ENCODE measurements at regions not wholly inside any gene's neighbourhood (a gene's known extent, or its start where the extent isn't known, plus 50 kb on each side); places are given as distances from the start of the nearest gene placed in this dataset.

GRCh38 chr15:20351448-20351971 lies 190.1 kb downstream of the GOLGA6L6 start:
- Histone ChIP-seq H3K9me3 (peaks cover 0 to 5% of the 10 kb centered on the region in 2 donors), H3K27me3 (peaks cover 0 to 14% of the 10 kb centered on the region in 2 donors), H3K4me1 (no peaks in the 10 kb centered on the region), H3K4me3 (no peak overlapping the region), H3K27ac (no peak overlapping the region), H3K36me3 (no peaks in the 10 kb centered on the region)
- DNase-seq (peak in 1 of 4 donors; percentile 85), ATAC-seq (no peak)
- TF ChIP-seq CTCF (IDR thresholded peaks at IDR 0.05) = no peak
- intact Hi-C loops (cut with DNase I) = no loop called here

DNA sequence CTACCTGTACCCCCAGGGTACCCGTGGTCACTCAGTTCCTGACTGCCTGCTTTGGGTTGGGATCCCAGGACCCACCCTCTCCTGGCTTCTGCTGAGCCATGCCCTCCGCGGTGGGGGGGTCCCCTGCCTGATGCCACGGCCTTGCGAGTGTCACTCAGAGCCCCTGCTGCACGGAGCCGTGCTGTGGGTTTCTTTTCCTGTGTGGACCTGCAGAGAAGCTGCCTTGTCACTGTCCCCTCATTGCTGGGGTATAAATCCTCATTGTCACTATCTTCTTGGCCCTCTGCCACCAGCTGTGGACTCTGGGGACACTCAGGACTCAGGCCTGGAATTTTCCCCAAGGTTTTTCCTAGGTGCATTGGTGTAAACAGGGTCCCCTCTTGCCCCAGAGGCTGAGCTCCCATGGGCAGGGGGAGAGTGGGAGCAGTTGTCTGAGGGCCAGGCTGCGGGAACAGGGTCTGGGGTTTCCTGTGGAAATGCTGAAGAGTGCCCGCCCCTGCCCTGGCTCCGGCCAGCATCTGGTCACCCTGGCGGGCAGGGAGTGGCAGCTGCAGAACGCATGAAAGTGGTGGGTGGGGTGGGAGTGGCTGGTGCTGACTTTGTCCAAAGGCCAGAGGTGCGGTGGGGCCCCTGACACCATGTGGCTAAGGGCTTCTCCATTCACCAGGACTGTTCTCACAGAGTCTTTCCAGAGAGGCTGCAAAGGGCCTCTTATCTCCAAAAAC lies 191.7 kb downstream of the GOLGA6L6 start:
- Histone ChIP-seq H3K27me3 (peaks cover 0 to 14% of the 10 kb centered on the region in 2 donors), H3K4me3 (no peak overlapping the region), H3K36me3 (no peaks in the 10 kb centered on the region), H3K9me3 (peaks cover 0 to 16% of the 10 kb centered on the region in 2 donors), H3K27ac (no peak overlapping the region), H3K4me1 (no peaks in the 10 kb centered on the region)
- intact Hi-C loops (cut with DNase I) = no loop called here
- ATAC-seq (no peak), DNase-seq (peak in 1 of 4 donors; percentile 90)
- no peak for TF ChIP-seq CTCF (IDR thresholded peaks at IDR 0.05)

GRCh38 chr15:20348900-20349773 lies 192.5 kb downstream of the GOLGA6L6 start:
- Histone ChIP-seq H3K4me3 (no peak overlapping the region), H3K9me3 (peaks cover 0 to 23% of the 10 kb centered on the region in 2 donors), H3K27me3 (peaks cover 0 to 14% of the 10 kb centered on the region in 2 donors), H3K36me3 (no peaks in the 10 kb centered on the region), H3K4me1 (no peaks in the 10 kb centered on the region), H3K27ac (no peak overlapping the region)
- intact Hi-C loops (cut with DNase I) = no loop called here
- no peak for TF ChIP-seq CTCF (IDR thresholded peaks at IDR 0.05)
- DNase-seq = peak in 1 of 4 donors; percentile 92
- ATAC-seq = no peak

- no peak overlapping the region for H3K4me3 ChIP-seq
- peaks cover 0 to 14% of the 10 kb centered on the region in 2 donors for H3K27me3 ChIP-seq
- H3K9me3 ChIP-seq = peaks cover 0 to 26% of the 10 kb centered on the region in 2 donors
- no peak for TF ChIP-seq CTCF (IDR thresholded peaks at IDR 0.05)
- H3K27ac ChIP-seq = no peak overlapping the region
- ATAC-seq (no peak), DNase-seq (peak in 1 of 4 donors; percentile 84)
- H3K4me1 ChIP-seq = no peaks in the 10 kb centered on the region
- no peaks in the 10 kb centered on the region for H3K36me3 ChIP-seq
- intact Hi-C loops (cut with DNase I) = no loop called here
These were observed 193.2 kb downstream of the GOLGA6L6 start for GRCh38 chr15:20348291-20348899.
